NCI-H1092 (cell line): ENCODE measurements at regions not wholly inside any gene's neighbourhood (a gene's known extent, or its start where the extent isn't known, plus 50 kb on each side); places are given as distances from the start of the nearest gene placed in this dataset.

Source experiments
- DNase-seq: peaks from one replicate; lab custom pipeline; 2025; lab: John Stamatoyannopoulos, UW

DNA sequence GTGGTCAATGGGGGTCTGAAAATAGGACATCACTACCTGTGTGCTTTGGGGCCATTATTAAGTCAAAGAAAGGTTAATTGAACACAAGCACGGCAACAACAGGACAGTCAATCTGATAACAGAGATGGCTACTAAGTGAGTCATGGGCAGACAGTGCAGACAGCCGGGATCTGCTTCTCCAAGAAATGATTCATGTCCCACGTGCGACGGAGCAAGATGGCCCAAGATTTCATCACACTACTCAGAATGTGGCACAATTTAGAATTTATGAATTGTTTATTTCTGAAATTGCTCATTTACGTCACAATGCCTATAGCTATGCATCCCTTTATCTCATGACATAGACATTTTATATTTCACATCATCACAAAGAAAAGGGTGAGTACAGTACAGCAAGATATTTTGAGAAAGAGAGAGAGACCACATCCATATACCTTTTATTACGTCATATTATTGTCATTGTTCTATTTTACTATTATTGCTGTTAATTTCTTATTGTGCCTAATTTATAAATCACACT is 770.6 kb upstream of the NR2F2 start:
- DNase-seq, result no peak

GRCh38 chr15:95561463-95561862 is 769.0 kb upstream of the NR2F2 start:
- no peak for DNase-seq

GRCh38 chr15:95563634-95564033 is 766.9 kb upstream of the NR2F2 start:
- DNase-seq, result no peak

- no peak for DNase-seq
Observed at GRCh38 chr15:95565016-95565600, 765.4 kb upstream of the NR2F2 start.

GRCh38 chr15:95565690-95566089 is 764.8 kb upstream of the NR2F2 start:
- no peak for DNase-seq

DNA sequence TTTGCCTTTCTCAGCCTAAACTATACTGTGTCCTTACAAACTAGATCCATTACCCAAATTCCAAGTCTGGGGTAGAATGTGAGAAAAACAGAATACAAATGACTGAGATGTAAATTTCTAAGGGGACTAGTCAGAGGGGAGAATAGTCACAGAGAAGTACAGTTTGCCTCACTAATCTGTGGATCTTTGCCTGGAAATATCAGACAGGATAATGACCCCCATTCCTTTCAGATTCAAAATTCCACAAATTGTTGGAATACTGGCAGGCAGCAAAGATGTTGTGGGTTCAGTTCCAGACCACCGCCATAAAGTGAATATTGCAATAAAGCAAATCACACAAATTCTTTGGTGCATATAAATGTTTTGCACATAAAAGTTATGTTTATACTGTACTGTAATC is 762.8 kb upstream of the NR2F2 start:
- DNase-seq, result no peak

DNA sequence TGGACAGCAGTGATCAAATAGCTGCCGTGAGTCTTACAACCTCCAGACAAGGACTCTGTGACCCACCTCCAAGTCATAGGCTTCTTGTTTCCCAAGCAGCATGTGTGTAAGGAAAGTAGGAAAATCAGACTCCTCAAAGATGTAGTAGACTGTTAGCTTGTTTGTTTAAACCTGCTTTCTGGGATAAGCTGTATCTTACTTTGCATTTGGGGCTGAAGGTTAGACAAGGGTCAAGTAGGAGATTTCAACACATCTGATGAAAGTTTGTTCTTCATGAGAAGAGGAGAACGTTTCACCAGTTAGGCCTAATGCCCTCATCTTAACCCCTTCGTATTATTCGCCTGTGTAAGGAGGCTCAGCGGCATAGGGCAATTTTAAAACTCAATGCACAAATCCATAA is 756.4 kb upstream of the NR2F2 start:
- DNase-seq, result no peak

DNA sequence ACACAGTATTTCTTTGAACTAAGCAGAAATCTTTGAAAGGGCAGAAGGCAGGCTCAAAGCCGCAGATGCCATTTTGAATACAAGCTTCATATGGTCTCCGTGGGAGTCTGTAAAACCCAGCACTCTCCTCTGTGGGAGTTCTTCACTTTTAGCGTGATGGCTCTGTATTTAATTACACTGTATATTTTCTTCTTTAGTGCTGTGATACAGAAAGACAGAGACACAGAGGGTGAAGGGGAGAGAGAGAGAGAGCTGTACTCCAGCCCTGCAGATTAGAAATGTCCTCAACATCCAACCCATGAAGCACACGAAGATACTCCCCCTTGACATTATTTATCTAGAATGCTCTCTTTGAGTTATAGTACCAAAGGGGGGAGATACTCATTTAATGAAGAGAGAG is 752.6 kb upstream of the NR2F2 start:
- no peak for DNase-seq

DNA sequence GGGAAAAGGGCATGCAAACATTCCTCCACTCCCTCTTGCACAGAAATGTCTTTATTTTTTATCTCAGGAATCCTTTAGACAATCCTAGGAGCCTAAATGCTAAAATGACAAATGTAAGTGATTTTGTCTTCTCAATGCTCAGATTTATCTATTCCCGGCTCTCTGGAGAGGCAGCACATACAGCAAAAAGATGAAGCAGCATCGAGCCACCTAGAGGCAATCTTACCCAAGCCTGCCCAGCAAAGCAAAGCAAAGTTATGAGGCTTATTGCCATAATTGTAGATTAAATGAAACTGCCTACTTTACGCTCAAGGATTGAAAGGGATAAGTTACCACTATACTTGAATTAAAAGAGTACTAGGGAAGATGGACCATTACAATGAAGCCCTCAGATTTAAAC is 750.4 kb upstream of the NR2F2 start:
- DNase-seq, result no peak

DNA sequence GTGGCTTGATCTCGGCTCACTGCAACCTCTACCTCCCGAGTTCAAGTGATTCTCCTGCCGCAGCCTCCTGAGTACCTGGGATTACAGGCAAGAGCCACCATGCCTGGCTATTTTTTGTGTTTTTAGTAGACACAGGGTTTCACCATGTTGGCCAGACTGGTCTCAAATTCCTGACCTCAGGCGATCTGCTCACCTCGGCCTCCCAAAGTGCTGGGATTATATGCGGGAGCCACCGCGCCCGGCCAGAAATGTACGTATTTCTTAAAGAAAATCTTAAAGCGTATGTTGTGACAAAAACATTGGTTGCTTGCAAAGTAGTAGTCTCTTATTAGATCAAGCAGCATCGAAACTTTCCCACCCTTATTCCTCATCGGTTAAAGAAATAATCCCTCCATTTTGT is 748.9 kb upstream of the NR2F2 start:
- no peak for DNase-seq

- no peak for DNase-seq
Observed at GRCh38 chr15:95584088-95584487, 746.4 kb upstream of the NR2F2 start.

- no peak for DNase-seq
Observed at GRCh38 chr15:95588056-95588455, 742.4 kb upstream of the NR2F2 start.

DNA sequence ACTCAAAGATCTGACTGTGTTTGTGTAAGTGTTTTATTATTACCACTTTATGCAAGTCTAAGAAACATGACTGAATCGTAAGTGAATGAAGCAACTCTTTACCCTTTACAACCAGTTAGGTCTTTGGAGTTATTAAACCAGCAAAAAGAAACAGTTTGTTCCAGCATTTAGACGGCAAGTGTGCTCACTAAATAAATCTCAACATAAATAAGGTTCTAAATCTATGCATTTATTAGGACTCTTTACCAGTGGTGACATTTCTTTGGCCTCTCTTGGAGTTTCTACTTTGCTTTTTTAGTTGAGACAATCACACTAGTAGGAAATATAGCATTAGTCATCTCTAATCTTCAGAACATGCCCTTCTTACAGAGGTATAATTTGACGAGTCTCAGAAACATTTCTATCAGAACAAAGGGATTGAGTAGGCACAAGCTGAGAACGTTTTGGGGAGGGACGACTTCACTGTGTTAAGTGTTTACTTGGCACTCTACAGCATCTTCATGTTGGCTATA is 739.9 kb upstream of the NR2F2 start:
- DNase-seq, result no peak

DNA sequence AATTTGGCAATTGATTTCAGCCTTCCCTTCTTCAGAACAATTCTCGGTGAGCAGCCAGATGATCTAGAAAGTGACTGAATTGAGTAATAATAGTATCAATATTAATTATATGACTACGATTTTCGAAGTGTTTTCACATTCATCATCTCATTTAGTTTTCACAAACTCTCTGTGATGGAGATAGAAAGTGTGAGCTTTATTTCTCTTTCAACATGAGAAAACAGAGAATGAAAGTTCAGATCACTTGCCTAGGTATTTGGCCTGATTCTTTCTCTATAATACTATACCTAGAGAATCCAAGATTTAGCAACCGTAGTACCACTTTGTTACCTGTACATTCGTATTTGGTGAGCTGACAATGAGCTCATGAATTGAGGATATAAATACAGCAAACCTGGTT is 739.2 kb upstream of the NR2F2 start:
- no peak for DNase-seq

GRCh38 chr15:95591886-95592285 is 738.6 kb upstream of the NR2F2 start:
- DNase-seq, result no peak

- no peak for DNase-seq
Observed at GRCh38 chr15:95594496-95594895, 736.0 kb upstream of the NR2F2 start.

- no peak for DNase-seq
Observed at GRCh38 chr15:95595759-95596158, 734.7 kb upstream of the NR2F2 start.

DNA sequence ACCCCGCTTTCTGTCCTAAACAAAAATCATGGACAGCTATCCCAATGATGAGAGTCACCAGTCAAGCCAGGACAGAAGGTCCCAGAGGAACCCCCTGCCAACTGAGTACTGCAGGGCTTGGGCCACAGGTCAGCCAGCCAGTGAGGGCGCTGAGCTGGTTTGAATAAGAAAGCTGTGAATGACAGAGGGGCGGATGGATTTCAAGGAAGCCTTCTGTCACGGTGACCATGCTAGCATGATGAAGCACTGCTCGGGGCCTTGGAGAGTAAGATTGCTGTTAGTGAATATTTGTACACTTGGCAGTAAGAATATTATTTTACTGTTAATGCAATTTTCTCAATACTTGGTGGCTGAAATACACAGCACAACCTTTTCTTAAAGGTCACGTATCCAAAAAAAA is 734.0 kb upstream of the NR2F2 start:
- DNase-seq, result no peak

- no peak for DNase-seq
Observed at GRCh38 chr15:95598251-95598855, 732.1 kb upstream of the NR2F2 start.

DNA sequence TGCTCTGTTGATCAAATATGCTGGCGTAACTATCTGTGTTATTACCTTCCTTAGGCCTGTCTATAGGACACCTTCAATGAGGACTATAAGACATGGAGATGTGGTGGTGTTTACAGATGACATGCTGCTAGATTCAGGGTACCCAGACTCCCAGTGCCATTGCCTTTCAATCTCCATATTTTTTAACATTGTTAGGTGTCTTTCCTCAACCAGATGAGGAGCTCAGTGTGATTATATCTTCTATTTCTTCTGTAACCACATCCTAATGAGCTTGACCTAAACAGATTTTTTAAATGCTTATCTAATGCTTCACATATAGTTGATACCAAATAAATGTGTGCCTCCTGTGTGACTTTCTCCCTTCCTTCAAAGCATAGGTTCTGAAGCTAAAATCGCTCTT is 730.1 kb upstream of the NR2F2 start:
- no peak for DNase-seq

DNA sequence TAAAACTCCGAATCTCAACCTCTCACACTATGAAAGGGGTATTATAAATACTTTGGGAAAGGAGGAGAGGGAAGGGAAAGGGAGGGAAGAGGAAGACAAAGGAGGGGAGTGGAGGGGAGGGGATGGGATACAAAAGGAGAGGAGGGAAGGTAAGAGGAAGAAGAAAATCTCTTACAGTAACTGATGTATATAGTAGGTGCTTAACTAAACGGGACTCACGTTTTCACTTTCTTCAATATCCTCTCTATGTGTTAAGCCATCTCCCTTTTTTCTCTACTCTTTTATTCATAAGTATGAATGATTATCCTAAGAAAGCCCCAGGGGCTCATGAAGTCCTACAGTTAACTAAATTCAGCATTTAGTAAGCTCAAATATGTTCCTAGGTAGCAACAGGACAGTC is 729.6 kb upstream of the NR2F2 start:
- DNase-seq, result no peak

GRCh38 chr15:95601525-95601924 is 729.0 kb upstream of the NR2F2 start:
- no peak for DNase-seq

- DNase-seq, result no peak
Observed at GRCh38 chr15:95603802-95604201, 726.7 kb upstream of the NR2F2 start.

- no peak for DNase-seq
Observed at GRCh38 chr15:95604634-95605036, 725.9 kb upstream of the NR2F2 start.
